ENCODE measurements at regions not wholly inside any gene's neighbourhood (a gene's known extent, or its start where the extent isn't known, plus 50 kb on each side); places are given as distances from the start of the nearest gene placed in this dataset.
"Not testable (repeated sequence)": the region's sequence is repeated elsewhere in the genome, so short reads cannot be mapped to it uniquely, and the experiment has no call there.

DNA sequence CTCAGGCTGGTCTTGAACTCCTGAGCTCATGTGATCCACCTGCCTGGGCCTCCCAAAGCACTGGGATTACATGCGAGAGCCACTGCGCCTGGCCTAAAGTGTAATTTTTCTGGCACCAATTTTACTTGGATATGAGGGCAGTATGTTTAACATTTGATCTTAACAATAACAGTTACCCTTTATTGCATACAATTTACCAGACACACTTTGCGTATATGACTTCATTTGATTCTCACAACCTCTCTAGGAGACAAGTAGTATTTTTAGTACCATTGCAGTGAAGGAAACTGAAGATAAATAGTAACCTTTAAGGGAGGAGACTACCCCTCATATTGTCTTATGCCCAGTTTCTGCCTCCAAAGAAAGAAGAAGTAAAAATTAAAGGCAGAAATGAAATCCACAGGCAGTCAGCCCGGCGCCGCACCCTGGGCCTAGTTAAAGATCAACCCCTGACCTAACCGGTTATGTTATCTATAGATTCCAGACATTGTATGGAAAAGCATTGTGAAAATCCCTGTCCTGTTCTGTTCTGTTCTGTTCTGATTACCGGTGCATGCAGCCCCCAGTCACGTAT lies 54.0 kb downstream of the CYP26A1 start:
- H3K36me3 ChIP-seq (ENCODE audit: insufficient read depth, low read length, poor library complexity, severe bottlenecking); BruUV-seq (replicated peaks); H3K4me3 ChIP-seq (ENCODE audit: low read depth, low read length, poor library complexity, severe bottlenecking); H3K27me3 ChIP-seq (replicated peaks; ENCODE audit: insufficient read depth, low read depth, low read length, poor library complexity); DNase-seq (ENCODE audit: low spot score); H3K27ac ChIP-seq (ENCODE audit: low read depth, low read length, poor library complexity, severe bottlenecking); CTCF ChIA-PET; POLR2A ChIA-PET (ENCODE audit: low non-redundant PET); intact Hi-C loops (cut with micrococcal nuclease; ENCODE audit: unreplicated experiment); H3K4me1 ChIP-seq (ENCODE audit: insufficient read depth, low read length, poor library complexity, severe bottlenecking): not testable (repeated sequence)
- H3K9me3 ChIP-seq (ENCODE audit: low read depth, low read length, poor library complexity, severe bottlenecking) = peaks cover 13% of the 10 kb centered on the region

DNA sequence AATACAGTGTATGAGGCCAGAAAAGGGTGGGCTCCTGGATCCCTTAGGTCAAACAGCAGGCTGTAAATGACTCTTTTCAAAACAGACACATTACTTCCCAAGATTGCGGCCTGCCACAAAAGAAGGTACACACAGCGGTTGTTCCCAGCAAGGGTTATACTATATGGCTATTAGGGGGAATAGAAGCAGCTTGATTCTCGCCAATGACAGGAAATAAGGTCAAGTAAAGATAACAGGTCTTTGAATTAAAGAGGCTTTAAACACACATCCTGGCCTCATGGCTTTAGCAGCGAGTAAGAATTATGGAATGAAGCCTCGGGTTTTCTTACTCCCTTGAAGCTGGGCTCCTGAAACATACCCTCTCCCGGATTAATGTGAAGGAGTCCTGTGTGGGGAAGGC lies 58.3 kb downstream of the CYP26A1 start:
- Histone ChIP-seq H3K27me3 (replicated peaks; ENCODE audit: insufficient read depth, low read depth, low read length, poor library complexity) (peaks cover 3% of the 10 kb centered on the region), H3K4me3 (ENCODE audit: low read depth, low read length, poor library complexity, severe bottlenecking) (no peak overlapping the region), H3K9me3 (ENCODE audit: low read depth, low read length, poor library complexity, severe bottlenecking) (peaks cover 4% of the 10 kb centered on the region), H3K36me3 (ENCODE audit: insufficient read depth, low read length, poor library complexity, severe bottlenecking) (no peaks in the 10 kb centered on the region), H3K27ac (ENCODE audit: low read depth, low read length, poor library complexity, severe bottlenecking) (no peak overlapping the region), H3K4me1 (ENCODE audit: insufficient read depth, low read length, poor library complexity, severe bottlenecking) (no peaks in the 10 kb centered on the region)
- TF ChIP-seq EZH2 (IDR thresholded peaks at IDR 0.05; ENCODE audit: borderline replicate concordance, low read depth, low read length, poor library complexity, severe bottlenecking) = no peak
- TF ChIP-seq, protein P1, sequence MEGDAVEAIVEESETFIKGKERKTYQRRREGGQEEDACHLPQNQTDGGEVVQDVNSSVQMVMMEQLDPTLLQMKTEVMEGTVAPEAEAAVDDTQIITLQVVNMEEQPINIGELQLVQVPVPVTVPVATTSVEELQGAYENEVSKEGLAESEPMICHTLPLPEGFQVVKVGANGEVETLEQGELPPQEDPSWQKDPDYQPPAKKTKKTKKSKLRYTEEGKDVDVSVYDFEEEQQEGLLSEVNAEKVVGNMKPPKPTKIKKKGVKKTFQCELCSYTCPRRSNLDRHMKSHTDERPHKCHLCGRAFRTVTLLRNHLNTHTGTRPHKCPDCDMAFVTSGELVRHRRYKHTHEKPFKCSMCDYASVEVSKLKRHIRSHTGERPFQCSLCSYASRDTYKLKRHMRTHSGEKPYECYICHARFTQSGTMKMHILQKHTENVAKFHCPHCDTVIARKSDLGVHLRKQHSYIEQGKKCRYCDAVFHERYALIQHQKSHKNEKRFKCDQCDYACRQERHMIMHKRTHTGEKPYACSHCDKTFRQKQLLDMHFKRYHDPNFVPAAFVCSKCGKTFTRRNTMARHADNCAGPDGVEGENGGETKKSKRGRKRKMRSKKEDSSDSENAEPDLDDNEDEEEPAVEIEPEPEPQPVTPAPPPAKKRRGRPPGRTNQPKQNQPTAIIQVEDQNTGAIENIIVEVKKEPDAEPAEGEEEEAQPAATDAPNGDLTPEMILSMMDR (conservative IDR thresholded peaks at IDR 0.05; ENCODE audit: low read depth, low read length) = no peak
- intact Hi-C loops (cut with micrococcal nuclease; ENCODE audit: unreplicated experiment) = no loop called here
- no peak for DNase-seq (ENCODE audit: low spot score)
- POLR2A ChIA-PET (ENCODE audit: low non-redundant PET) = no interaction called here
- CTCF ChIA-PET = no interaction called here
- BruUV-seq (replicated peaks) = no TSS peak

DNA sequence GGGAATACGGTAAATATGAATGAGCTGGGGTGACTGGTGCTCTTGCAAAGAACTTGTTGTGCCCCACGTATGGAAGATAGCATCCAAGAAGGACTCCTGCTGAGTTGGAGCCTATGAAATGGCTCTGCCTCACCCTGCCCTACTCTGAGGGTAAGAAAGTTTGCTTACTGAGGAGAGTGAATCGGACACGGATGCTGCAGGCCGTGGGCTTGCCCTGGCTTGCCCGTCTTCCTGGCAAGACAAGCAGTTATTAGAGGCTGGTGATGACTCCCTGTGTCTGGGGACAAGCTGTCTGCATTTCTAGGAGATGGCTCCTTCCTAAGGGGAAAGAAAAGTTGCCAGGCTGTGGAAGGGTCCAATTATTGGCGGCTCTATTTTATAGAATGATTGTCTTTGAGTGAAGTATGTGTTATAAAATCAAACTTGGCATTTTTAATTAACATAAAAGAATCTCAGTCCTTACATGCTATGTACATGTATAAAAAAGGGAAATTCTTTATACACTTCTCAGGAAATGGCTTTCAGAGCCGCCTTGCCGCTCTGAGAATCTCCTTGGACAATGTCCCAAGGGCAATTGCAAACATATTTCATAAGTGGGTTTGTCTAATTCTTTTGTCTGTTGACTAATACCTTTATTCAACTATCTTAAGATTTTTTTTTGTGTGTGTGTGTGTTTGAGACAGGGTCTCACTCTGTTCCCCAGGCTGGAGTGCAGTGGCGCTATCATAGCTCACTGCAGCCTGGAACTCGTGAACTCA lies 64.6 kb downstream of the CYP26A1 start:
- TF ChIP-seq, protein P1 (conservative IDR thresholded peaks at IDR 0.05; ENCODE audit: low read depth, low read length) = no peak
- BruUV-seq (replicated peaks) = no TSS peak
- CTCF ChIA-PET = no interaction called here

More for the DNA sequence above, 64.6 kb downstream of the CYP26A1 start:
- Histone ChIP-seq H3K9me3 (ENCODE audit: low read depth, low read length, poor library complexity, severe bottlenecking) (no peaks in the 10 kb centered on the region), H3K36me3 (ENCODE audit: insufficient read depth, low read length, poor library complexity, severe bottlenecking) (no peaks in the 10 kb centered on the region), H3K4me1 (ENCODE audit: insufficient read depth, low read length, poor library complexity, severe bottlenecking) (no peaks in the 10 kb centered on the region), H3K27ac (ENCODE audit: low read depth, low read length, poor library complexity, severe bottlenecking) (no peak overlapping the region), H3K4me3 (ENCODE audit: low read depth, low read length, poor library complexity, severe bottlenecking) (no peak overlapping the region), H3K27me3 (replicated peaks; ENCODE audit: insufficient read depth, low read depth, low read length, poor library complexity) (no peaks in the 10 kb centered on the region)
- POLR2A ChIA-PET (ENCODE audit: low non-redundant PET) = no interaction called here
- intact Hi-C loops (cut with micrococcal nuclease; ENCODE audit: unreplicated experiment) = no loop called here
- DNase-seq (ENCODE audit: low spot score) = peak; percentile 12
